Liver (tissue), 8 donors: ENCODE measurements at regions not wholly inside any gene's neighbourhood (a gene's known extent, or its start where the extent isn't known, plus 50 kb on each side); places are given as distances from the start of the nearest gene placed in this dataset.

Source experiments
- DNase-seq: peaks from one replicate; pipeline ENCODE4 v3.0.0-alpha.2; 2017; ENCODE audit warnings: low spot score
- H3K27ac ChIP-seq, 2 donors: one replicate each; pipeline ENCODE4 v1.7.0; 2013; ENCODE audit warnings: inconsistent platforms in 2 of 2, low read length in 2 of 2, control low read depth in 1 of 2, low read depth in 1 of 2, mild to moderate bottlenecking in 1 of 2
- H3K27me3 ChIP-seq, 4 donors: one replicate each; pipeline versions ENCODE4 v1.6.1 to v1.7.0; 2013; ENCODE audit warnings: low read length in 3 of 4, inconsistent platforms in 1 of 4, mild to moderate bottlenecking in 1 of 4, moderate library complexity in 1 of 4; ENCODE audit not compliant: control insufficient read depth in 4 of 4, insufficient read depth in 4 of 4
- H3K36me3 ChIP-seq, 4 donors: one replicate each; pipeline versions ENCODE4 v1.6.1 to v1.7.0; 2013; ENCODE audit warnings: low read length in 3 of 4, mild to moderate bottlenecking in 3 of 4, low read depth in 1 of 4, moderate library complexity in 1 of 4; ENCODE audit not compliant: control insufficient read depth in 4 of 4, insufficient read depth in 3 of 4
- H3K4me1 ChIP-seq, 4 donors: one replicate each; pipeline versions ENCODE4 v1.6.1 to v1.7.0; 2013; ENCODE audit warnings: low read length in 3 of 4, mild to moderate bottlenecking in 3 of 4, moderate library complexity in 1 of 4; ENCODE audit not compliant: control insufficient read depth in 4 of 4, insufficient read depth in 4 of 4
- H3K4me3 ChIP-seq, 3 donors: one replicate each; pipeline versions ENCODE4 v1.6.1 to v1.7.0; 2013; ENCODE audit warnings: low read length in 3 of 3, control low read depth in 1 of 3, low read depth in 1 of 3, mild to moderate bottlenecking in 1 of 3
- H3K9ac ChIP-seq, 2 donors: one replicate each; pipeline ENCODE4 v1.7.0; 2013; ENCODE audit warnings: low read length in 2 of 2, mild to moderate bottlenecking in 2 of 2, moderate library complexity in 2 of 2, control low read depth in 1 of 2, low read depth in 1 of 2
- H3K9me3 ChIP-seq, 4 donors: one replicate each; pipeline versions ENCODE4 v1.6.1 to v1.7.0; 2013; ENCODE audit warnings: low read length in 3 of 4; ENCODE audit not compliant: control insufficient read depth in 4 of 4
- ATF3 ChIP-seq: IDR thresholded peaks from 2 replicates; pipeline ENCODE4 v1.6.1; 2016; ENCODE audit warnings: antibody characterized with exemption
- CTCF ChIP-seq: fragments of 150-350 bp; IDR thresholded peaks from 2 replicates; pipeline ENCODE4 v1.5.1; 2017; ENCODE audit warnings: improper control_type of control experiment, low read depth, low read length; ENCODE audit not compliant: missing input control
- EGR1 ChIP-seq, 2 donors: IDR thresholded peaks; 2 replicates each; pipeline ENCODE4 v1.6.1; 2016 to 2018; ENCODE audit warnings: antibody characterized with exemption in 2 of 2, low read depth in 2 of 2
- FOXA1 ChIP-seq: IDR thresholded peaks from 2 replicates; pipeline ENCODE4 v1.6.1; 2016; ENCODE audit warnings: antibody characterized with exemption
- FOXA2 ChIP-seq: IDR thresholded peaks from 2 replicates; pipeline ENCODE4 v1.6.1; 2016; ENCODE audit warnings: antibody characterized with exemption
- GABPA ChIP-seq, 2 donors: IDR thresholded peaks in 1 of 2; conservative IDR thresholded peaks in 1 of 2; 2 replicates each; pipeline ENCODE4 v1.6.1; 2016; ENCODE audit warnings: antibody characterized with exemption in 2 of 2, mild to moderate bottlenecking in 1 of 2, moderate library complexity in 1 of 2
- HNF4A ChIP-seq, 2 donors: conservative IDR thresholded peaks; 2 replicates each; pipeline ENCODE4 v1.6.1; 2016; ENCODE audit warnings: antibody characterized with exemption in 2 of 2, mild to moderate bottlenecking in 2 of 2
- HNF4G ChIP-seq: IDR thresholded peaks from 2 replicates; pipeline ENCODE4 v1.6.1; 2016; ENCODE audit warnings: antibody characterized with exemption
- JUND ChIP-seq, 2 donors: IDR thresholded peaks; 2 replicates each; pipeline ENCODE4 v1.6.1; 2016; ENCODE audit warnings: antibody characterized with exemption in 2 of 2
- MAX ChIP-seq: IDR thresholded peaks from 2 replicates; pipeline ENCODE4 v1.6.1; 2016; ENCODE audit warnings: antibody characterized with exemption
- NR2F2 ChIP-seq: IDR thresholded peaks from 2 replicates; pipeline ENCODE4 v1.6.1; 2016; ENCODE audit warnings: antibody characterized with exemption
- RAD21 ChIP-seq, 2 donors: IDR thresholded peaks; 2 replicates each; pipeline ENCODE4 v1.6.1; 2016; ENCODE audit warnings: antibody characterized with exemption in 2 of 2, mild to moderate bottlenecking in 2 of 2
- RXRA ChIP-seq, 2 donors: IDR thresholded peaks; 2 replicates each; pipeline ENCODE4 v1.6.1; 2017 to 2018; ENCODE audit warnings: antibody characterized with exemption in 2 of 2, mild to moderate bottlenecking in 1 of 2
- SP1 ChIP-seq: IDR thresholded peaks from 2 replicates; pipeline ENCODE4 v1.6.1; 2018; ENCODE audit warnings: antibody characterized with exemption, mild to moderate bottlenecking
- TAF1 ChIP-seq: conservative IDR thresholded peaks from 2 replicates; pipeline ENCODE4 v1.6.1; 2016; ENCODE audit warnings: antibody characterized with exemption, mild to moderate bottlenecking
- YY1 ChIP-seq: IDR thresholded peaks from 2 replicates; pipeline ENCODE4 v1.6.1; 2016; ENCODE audit warnings: antibody characterized with exemption, mild to moderate bottlenecking
- ZBTB33 ChIP-seq: IDR thresholded peaks from 2 replicates; pipeline ENCODE4 v1.6.1; 2016; ENCODE audit warnings: antibody characterized with exemption
- WGBS: extraction: QIAGEN DNeasy Blood & Tissue Kit; methylation state at CpG from one replicate; pipeline ENCODE4 v1.1.7; 2013; 5-methylcytosine and 5-hydroxymethylcytosine counted together
- TF ChIP-seq, protein P1 (sequence below): IDR thresholded peaks from 2 replicates; pipeline ENCODE4 v1.6.1; 2016; ENCODE audit warnings: antibody characterized with exemption, mild to moderate bottlenecking
- donor health status: healthy.
- donor health status: healthy.
- donor health status: healthy.
- donor health status: healthy.
- donor health status: healthy.

GRCh38 chr22:47281126-47282106 is 519.0 kb downstream of the TBC1D22A start:
- Histone ChIP-seq H3K9ac (no peak overlapping the region), H3K36me3 (no peaks in the 10 kb centered on the region), H3K27me3 (no peaks in the 10 kb centered on the region), H3K4me1 (no peaks in the 10 kb centered on the region), H3K4me3 (no peak overlapping the region), H3K27ac (no peak overlapping the region), H3K9me3 (no peaks in the 10 kb centered on the region)
- no peak for DNase-seq
- WGBS: 76% methylated on average over 20 of the region's 20 CpGs
- TF ChIP-seq SP1 (no peak), FOXA1 (no peak), TAF1 (no peak), ZBTB33 (no peak), HNF4G (no peak), EGR1 (IDR thresholded peaks at IDR 0.05; ENCODE audit: low read depth in 2 of 2) (no peak), HNF4A (conservative IDR thresholded peaks at IDR 0.05) (no peak), YY1 (no peak), GABPA (IDR thresholded peaks at IDR 0.05 in 1 of 2, conservative IDR thresholded peaks at IDR 0.05 in 1 of 2) (no peak), JUND (IDR thresholded peaks at IDR 0.05) (no peak), RXRA (IDR thresholded peaks at IDR 0.05) (no peak), NR2F2 (no peak), MAX (no peak), FOXA2 (no peak), RAD21 (IDR thresholded peaks at IDR 0.05) (no peak), CTCF (no peak), ATF3 (no peak)
- TF ChIP-seq, protein P1, sequence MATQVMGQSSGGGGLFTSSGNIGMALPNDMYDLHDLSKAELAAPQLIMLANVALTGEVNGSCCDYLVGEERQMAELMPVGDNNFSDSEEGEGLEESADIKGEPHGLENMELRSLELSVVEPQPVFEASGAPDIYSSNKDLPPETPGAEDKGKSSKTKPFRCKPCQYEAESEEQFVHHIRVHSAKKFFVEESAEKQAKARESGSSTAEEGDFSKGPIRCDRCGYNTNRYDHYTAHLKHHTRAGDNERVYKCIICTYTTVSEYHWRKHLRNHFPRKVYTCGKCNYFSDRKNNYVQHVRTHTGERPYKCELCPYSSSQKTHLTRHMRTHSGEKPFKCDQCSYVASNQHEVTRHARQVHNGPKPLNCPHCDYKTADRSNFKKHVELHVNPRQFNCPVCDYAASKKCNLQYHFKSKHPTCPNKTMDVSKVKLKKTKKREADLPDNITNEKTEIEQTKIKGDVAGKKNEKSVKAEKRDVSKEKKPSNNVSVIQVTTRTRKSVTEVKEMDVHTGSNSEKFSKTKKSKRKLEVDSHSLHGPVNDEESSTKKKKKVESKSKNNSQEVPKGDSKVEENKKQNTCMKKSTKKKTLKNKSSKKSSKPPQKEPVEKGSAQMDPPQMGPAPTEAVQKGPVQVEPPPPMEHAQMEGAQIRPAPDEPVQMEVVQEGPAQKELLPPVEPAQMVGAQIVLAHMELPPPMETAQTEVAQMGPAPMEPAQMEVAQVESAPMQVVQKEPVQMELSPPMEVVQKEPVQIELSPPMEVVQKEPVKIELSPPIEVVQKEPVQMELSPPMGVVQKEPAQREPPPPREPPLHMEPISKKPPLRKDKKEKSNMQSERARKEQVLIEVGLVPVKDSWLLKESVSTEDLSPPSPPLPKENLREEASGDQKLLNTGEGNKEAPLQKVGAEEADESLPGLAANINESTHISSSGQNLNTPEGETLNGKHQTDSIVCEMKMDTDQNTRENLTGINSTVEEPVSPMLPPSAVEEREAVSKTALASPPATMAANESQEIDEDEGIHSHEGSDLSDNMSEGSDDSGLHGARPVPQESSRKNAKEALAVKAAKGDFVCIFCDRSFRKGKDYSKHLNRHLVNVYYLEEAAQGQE: no peak
